GM04504 (cell line): ENCODE measurements at regions not wholly inside any gene's neighbourhood (a gene's known extent, or its start where the extent isn't known, plus 50 kb on each side); places are given as distances from the start of the nearest gene placed in this dataset.
"Not testable (repeated sequence)": the region's sequence is repeated elsewhere in the genome, so short reads cannot be mapped to it uniquely, and the experiment has no call there.

ENCODE experiments used
- DNase-seq: peaks from one replicate; pipeline ENCODE4 v3.0.0-alpha.2; 2012; ENCODE audit warnings: low read depth

DNA sequence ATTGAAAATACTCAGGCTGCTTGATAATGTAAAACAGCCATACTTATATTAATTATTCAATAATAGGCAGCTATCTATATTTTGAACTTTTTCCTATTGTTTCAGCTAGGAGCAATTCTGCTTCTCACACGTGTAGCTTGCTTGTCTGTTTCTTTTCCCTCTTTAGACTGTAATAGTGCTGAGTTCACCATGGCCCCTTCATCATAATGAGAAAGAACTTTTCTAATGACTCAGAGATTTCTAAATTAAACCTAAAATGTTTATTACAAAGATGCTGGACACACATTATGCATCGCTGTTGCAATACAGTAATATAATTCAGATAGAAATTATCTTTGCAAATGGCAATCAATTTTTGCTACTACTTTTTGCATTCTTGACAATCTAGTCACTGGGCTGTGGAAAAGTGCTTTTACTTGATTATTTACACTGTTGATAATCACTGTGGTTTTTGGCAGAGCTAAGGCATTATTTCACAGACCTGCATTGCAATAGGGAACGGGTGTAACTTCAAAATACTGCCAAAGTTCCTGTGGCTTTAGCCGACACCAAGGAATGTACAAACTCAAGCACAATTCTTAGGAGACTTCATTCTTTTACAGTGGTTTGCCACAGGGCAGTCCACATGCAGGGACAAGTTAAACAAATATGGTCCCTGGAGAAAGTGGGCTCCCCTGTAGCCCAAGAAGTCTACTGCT lies 281.0 kb upstream of the TBL1XR1 start:
- DNase-seq, result peak; percentile 98

DNA sequence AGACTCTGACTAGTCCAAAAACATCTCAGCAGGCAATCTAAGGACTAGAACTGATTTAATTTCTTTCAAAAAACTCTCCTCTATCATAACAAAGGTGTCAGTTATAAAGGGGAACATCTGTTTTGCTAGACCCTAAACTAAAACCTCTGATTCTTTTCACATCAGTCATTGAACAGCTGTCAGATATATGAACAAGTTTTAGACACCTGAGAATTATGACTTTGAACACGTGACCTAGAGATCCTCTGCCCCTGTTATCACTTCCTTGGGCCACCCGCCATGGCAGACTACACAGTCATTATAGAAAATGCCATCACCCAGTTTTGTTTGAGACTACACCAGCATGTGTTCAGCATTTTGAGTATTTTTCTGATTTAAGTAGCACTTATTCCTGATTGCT lies 282.3 kb upstream of the TBL1XR1 start:
- no peak for DNase-seq

DNA sequence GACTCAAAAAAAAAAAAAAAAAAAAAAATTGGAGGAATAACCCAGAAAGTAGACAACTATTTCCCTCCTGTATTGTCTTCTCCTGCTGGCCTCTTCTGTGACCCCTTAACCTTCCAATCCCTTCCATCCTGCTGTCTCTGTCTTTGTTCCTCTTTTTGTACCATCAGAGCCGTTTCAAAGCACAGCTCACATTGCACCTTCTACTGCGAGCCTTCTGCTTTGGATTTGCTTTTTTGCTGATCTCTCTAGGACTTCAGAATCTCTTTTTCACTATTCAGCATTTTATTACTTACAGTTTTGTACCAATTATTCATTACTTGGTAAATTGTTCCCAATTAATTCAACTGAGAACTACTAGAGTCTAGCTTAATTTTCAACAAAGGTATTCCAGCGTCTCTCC lies 284.0 kb upstream of the TBL1XR1 start:
- DNase-seq, result no peak

DNA sequence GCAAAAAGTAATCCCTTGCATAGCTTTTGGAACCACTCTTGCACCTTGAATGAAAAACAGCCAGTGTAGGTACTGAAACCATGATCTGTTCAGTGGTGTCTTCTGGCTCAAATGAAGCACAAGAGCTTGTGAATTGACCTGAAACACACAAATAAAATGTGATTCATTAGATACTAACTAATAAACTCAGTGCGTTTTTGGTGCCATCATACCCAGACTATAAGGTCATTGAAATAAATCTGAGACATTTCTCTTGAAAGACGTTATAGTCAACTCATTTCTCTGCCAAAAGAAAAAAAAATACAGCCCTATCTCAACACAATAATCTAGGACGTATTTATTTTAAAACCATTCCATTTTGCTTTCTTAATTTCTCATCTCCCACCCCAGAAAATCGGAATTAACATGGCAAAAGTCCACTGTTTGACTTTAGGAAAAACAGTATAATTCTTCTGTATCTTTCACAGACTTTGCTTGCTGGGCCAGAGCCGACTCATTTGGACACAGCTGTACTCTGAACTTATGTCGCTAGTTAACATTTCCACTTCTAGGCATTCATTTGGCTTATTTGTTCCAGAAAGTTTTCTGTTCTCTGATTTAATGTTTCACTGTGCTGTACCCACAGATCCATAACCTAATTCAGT lies 284.9 kb upstream of the TBL1XR1 start:
- no peak for DNase-seq

DNA sequence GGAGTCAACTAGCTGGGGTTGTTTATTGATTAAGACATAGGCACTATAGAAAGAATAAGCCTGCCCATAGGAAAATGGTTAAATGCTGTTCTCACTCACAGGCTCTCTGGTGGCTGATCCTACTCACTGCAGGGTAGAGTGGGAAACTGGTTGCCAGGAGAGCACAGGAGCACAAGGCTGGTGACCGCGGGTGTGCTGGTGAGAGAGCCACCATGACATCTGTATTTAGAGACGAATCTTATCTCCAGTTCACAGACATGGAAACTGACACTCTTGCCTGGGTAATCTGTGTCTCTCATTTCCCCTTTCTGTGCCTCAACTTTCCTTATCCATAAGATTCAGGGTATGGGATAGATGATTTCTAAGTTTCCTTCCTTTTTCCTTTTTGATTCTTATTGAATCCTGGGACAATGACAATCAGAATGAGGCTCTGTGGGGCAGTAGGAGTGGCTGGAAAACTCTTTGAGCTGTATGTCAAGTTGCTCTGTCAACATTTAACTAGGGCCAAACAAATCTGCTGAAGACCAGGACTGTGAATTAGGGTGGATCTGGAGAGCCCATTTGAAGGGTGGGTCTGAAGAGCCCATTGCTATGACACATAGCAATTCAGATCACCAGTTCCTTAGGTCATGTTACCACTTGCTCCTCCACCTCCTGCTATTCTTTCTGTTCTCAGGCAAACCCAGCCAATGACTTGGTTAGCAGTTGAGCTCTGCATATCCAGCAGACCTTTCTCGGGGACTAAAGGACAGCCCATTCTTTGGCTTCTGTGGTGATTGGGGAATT lies 286.1 kb upstream of the TBL1XR1 start:
- no peak for DNase-seq

DNA sequence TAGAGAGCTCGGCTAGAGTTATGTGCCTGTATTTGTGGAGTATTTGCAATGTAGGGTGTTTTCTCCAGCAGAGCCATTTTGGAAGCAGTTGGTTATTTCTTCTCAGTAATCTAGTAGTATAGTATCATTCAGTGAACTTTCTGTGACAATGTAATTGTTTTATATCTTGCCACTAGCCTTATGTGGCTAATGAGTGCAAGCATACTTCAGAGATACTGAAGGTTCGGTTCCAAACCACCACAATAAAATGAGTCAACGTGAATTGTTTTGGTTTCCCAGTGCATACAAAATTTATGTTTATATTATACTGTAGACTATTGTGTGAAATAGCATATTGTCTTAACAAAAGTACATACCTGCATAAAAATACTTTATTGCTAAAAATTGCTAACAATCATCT lies 286.9 kb upstream of the TBL1XR1 start:
- no peak for DNase-seq

DNA sequence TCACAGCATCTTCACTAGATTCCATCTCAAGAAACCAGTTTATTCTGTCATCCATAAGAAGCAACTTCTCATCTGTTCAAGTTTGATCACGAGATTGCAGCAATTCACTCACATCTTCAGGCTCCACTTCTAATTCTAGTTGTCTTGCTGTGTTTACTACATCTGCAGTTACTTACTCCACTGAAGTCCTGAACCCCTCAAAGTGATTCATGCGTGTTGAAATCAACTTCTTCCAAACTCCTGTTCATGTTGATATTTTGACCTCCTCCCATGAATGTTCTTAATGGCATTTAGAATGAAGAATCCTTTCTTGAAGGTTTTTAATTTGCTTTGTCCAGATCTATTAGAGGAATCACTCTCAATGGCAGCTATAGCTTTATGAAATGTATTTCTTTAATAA lies 287.6 kb upstream of the TBL1XR1 start:
- DNase-seq, result no peak

DNA sequence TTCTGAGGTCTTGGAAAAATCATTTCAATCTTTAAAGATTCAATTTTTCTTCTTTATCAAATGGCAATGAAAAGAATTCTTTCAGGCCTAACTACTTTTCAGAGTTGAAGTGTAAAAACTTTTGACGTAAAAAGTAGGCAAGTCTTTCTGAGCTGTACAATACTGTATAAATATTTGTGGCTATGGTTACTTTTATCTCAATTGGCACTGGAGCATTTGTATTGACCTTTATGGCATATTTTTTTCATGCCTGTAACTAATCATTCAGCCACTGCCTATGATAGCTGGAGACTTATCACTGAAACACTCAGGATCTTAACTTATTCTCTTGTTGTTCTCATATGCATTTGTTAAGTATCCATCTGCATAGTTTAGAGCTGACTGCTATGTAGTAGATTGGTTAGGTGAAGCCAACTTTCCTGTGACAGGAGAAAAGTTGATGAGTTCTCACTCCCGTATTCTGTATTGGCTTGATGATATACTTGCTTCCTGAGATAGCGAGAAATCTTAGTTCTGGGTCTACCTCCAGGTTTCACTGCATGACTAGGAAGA lies 290.4 kb upstream of the TBL1XR1 start:
- DNase-seq, result no peak

DNA sequence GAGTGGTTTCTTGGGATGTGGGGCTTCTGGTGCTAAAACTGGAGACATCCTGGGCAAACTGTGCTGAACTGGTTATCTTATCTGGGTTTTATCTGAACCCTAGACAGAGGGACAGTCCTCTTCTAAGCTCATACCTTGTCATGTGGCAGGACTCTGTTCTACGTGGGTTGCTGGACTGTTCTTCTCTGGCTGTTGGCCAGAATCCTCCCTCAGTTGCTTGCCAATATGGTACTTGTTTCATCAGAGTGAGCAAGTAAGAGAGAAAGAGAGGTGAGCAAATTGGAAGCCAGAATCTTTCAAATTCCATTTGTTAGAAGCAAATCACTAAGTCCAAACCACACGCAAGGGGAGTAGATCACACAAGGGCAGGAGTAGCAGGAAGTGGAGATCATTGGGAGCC lies 291.5 kb upstream of the TBL1XR1 start:
- no peak for DNase-seq

DNA sequence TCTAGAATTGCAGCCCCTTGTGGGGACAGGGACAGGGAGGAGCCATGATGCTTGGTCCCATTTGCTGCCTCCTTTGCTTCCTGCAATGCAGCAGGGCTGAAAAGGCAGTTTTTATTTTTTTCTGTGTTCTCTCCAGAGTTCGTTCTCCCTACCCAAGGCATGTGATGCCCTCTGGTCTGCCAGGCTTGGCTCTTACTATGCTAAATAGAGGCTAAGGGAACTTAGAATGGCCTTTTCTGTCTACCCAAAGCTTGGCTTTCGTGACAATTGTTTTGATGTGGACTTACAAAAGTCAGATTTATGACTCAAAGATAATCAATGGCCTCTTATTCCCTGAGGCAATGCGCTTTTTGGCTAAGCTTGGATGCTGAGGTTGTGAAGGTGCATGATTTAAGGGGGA lies 293.3 kb upstream of the TBL1XR1 start:
- DNase-seq, result no peak

DNA sequence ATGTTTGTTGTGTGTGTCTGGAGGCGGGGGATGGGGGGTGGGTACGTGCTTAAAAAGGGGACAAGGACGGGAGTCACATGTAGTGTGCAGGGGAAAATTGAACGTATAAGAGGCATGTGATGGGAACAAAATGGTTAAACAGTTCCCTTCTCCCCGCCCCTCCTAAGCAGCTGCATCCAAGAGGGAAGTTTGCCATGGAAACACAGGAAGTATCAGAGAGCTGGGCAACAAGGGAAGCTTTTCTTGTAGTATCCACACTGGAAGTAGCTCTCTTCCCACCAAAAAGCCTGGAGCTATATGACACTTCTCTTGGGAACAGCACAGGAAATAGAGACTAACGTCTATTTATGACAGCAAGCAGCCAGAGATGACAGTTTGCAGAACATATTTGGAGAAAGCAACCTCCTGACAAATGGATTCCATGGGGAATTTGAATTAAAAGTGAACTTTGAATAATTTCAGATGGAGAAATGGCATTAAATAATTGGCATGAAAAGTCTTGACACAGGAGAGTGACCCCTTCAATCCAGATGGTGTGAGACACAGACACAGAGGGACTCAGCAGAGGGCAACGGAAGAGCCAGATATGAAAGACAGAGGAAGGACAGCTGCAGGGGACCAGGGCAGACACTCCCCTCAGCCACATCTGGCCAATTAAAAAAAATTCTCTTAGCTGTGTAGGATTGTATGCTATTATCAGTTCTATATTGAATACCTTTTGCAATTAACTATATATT lies 294.2 kb upstream of the TBL1XR1 start:
- no peak for DNase-seq

DNA sequence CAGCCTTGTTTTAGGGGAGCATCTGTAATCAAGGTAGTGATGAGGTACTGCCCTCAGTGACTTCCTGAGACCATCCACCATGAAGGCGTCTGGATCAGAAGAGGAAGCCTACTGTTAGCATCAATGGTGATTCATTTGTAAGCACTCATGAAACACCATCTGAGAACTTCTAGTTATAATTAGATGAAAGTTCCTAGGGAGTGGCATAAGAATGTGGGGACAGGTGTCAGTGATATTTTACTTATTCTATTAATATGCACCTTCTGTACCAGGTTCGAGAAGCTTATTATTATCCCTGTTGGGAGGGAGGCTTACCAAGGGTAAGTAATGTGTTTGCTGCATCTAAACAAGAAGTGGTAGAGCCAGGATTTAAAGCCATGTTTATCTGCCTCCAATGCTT lies 295.8 kb upstream of the TBL1XR1 start:
- DNase-seq, result no peak

DNA sequence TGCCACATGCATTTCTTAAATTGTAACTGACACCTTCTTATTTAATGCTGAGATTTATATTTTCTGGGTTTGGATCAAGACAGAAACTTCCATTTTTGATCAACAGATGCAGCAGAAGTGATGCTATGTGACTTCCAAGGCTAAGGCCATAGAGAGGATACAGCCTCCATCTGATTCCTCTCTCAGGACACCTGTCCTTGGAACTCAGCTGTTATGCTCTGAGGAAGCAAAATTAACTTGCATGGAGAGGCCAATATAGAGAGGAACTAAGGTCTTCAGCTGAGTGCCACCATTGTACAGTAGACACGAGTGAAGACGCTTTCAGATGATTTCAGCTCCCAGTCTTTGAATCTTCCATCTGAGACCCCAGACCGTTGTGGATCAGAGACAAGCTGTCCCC lies 296.9 kb upstream of the TBL1XR1 start:
- DNase-seq, result no peak

DNA sequence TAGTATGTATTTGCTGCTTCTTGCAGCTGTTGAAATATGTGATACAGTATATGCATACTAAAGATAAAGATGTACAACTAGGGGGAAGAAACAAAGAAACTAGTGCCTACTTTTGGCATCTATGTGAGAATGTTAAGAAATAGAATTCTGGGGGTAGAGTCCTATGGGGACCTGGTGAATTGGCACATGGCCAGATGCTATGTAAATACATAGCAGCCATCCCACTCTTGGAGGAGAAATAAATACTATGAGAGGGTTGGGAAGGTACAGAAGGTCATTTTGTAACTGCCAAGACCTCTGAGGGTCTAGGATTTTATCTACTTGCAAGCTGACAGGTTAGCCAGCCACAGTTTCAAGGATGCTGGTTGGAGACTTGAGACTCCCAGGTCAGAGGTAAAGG lies 298.3 kb upstream of the TBL1XR1 start:
- DNase-seq, result no peak

DNA sequence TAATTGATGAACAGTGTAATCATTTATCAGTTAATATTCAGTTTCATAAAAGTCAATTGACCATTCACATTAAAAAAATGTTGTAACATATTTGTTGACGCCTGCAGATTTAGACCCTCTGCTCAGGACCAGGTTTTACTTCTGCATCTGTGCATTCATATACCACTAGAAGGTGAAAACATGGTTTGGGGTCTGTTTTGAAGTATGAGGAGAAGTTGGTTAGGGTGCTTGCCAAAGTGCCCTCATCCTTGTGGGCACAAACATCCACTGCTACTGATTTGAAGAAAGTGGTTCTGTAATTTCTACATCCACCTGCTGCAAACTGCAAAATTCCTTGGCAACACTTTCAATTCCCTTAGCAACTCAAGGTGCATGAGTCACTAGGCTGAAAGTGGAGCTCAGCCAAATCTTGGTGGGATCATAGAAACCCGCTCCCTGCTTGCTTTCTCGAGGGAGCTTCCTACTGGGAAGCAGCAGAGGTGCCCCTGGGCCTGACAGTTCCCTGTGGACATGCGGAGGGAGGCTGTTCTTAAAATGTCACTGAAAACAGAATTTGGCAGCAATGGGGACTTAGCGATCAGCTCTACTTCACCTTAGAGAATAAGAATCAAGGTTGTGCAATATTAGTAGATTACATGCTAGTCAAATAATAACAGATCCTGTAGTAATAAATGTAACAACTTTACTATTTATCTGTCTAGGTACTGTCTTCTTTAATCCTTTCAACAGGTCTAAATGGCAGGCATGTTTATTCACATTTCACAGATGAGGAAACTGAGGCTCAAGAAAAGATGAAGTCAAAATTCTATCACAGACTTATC lies 301.0 kb upstream of the TBL1XR1 start:
- DNase-seq, result no peak

DNA sequence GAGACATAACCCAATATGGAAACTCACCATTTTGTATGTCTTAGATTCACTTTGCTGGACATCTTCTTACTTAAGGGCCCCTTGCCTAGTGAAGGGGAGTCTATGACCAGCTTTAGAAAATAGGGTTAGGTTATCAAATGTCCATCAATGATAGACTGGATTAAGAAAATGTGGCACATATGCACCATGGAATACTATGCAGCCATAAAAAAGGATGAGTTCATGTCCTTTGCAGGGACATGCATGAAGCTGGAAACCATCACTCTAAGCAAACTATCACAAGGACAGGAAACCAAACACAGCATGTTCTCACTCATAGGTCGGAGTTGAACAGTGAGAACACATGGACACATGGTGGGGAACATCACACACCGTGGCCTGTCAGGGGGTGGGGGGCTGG lies 301.8 kb upstream of the TBL1XR1 start:
- DNase-seq, result not testable (repeated sequence)

DNA sequence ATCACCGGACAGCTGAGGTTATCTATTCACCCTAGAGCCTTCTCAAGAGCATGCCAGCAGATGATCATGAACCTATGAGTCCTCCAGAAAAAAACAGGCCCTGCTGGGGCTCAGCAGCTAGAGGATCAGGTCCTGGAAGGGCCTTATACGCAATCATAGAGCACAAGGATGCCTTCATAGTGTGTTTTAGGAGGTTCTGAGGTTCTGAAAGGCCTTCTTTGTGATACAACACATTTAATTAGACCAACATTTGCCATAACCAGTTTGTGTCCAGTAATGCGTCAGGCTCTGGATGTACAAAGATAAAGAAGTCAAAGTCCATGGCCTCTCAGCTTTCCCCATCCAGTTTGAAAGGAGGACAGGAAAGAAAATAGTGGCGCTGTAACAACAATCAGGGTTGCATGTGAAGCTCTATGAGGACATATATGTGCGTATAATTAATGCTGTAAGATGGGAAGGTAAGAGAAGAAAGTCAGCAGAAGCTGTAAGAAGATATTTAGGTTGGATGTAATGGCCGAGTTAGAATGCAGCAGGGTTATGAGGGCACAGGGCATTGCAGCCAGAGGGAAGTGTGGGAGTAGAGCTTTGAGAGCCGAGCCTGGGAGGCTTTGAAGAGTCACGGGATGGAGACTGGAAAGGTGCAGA lies 302.6 kb upstream of the TBL1XR1 start:
- no peak for DNase-seq

DNA sequence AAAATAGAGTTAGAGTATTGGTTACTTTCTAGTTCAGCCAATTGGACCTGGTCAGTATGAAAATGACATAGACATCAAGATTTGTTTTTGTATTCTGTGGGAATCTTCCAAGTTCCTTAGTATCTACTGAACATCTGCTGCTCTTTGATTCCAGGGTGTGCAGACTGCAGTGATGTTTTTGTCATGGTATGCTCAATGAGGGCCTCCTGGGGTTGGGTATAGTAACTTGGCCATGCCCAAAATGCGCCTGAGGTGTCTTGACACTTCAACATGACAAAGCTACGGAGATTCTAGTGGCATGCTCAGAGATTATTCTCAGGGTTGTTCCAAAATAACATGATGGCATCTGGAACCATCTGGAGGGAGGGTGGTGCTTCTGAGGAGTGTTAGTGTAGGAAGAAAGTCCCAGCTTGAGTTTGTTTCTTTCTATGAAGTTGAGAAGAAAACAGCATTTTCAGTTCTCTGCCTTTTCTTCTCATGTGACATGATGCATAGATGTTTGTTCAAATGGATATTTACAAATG lies 313.5 kb upstream of the TBL1XR1 start:
- DNase-seq, result no peak

DNA sequence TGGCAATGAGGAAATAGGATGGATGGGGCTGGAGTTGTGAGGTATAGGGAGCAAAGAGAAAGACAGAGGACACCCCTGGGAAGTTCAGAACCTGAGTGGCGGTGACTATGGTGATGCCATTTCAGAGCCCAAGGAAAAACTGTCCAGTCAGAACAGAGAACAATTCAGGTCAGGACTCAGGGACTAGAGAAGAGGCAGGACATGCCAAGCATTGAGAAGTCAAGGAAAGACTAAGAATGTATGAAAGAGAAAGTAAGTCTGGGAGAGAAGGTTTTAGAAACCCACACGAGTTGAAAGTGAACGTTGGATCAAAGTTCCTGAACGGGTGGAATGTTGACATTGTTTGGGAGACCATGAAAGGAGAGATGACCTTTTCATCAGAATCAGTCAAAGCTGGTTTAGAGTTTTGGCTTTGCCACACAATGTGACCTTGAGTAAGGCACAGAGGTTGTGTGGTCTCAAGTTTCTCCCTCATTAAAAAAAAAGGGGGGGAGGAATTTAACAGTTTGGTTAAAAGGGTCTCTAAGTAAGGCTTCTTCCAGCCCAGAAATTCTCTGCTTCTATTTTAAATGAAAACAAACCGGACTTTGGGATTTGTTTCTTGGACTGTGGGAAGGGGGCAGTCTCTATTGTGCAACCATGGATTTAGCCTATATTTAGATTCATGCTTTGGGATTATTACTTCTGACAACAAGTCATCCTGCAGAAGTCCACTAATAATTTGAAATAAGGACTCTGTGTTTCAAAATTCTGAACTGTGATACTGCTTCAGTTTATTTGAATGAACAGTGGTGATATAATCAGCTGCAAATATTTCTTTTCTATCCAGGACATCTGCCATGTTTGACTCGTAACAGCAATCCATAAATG lies 315.9 kb upstream of the TBL1XR1 start:
- DNase-seq, result no peak
